Activated effector memory CD4-positive, alpha-beta T cell treated with anti-CD3 and anti-CD28 coated beads, Interleukin-2, amount 50 U/mL, for 16 hours (primary cell): ENCODE measurements at regions not wholly inside any gene's neighbourhood (a gene's known extent, or its start where the extent isn't known, plus 50 kb on each side); places are given as distances from the start of the nearest gene placed in this dataset.
"Not testable (repeated sequence)": the region's sequence is repeated elsewhere in the genome, so short reads cannot be mapped to it uniquely, and the experiment has no call there.

Experiments used
- DNase-seq: peaks from one replicate; pipeline ENCODE4 v3.0.0-alpha.2; 2020

DNA sequence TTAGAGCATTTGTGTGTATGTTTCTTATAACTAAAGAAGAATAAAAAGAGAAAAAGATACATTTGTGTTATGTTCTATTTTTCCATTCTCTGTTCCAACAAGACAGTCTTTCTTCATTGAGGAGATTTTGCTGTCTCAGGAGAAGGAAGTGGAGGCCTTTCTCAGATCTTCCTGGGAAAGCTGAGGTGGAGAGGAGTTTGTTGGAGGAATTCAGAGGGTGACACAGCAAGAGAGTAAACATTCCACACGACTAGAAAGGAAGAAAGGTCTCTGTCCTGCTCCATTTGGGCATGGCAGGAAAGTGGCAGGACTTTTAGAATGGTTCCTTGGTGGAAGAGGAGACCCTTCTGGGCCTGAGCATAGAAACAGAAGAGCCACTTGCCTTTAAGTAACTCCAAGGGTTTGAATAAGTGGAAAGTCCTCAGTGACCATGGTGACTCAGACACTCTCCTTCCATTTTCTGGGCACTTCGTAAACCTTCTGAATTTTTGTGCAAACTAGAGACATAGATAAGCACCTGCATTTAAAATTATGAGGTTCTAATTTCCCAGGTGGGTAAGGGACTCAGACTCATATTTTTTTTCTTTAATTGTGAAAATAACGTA is 52.3 kb upstream of the COL5A2 start:
- DNase-seq, result no peak

DNA sequence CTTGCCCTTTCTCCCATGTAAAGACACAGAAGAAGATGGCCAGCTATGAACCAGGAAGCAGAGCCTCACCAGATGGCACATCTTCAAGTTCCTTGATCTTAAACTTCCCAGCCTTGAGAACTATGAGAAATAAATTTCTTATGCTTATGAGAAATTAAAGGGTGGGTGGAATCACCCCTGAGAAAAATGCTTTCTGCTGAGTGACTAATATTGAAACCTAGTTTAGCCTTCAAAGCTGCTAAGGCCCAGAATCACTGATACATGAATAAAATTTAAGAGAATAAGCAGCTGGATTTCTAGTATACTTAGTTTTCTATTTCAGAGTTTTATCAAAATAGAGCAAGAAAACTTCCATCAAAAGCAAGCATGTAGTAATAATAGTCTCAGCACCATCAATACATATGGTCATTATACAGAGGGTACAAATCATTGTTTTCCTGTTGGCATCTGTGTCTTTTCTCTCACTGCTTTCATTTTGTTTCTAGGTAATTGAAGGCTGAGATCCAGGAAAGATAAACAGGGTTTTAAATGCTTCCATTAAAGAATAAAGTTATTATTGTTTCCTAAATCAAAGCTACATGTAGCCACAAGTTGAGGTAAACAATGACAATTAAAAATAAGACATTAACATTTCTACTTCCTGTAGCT is 53.3 kb upstream of the COL5A2 start:
- DNase-seq, result no peak

- no peak for DNase-seq
These were observed 54.0 kb upstream of the COL5A2 start for GRCh38 chr2:189233527-189233926.

DNA sequence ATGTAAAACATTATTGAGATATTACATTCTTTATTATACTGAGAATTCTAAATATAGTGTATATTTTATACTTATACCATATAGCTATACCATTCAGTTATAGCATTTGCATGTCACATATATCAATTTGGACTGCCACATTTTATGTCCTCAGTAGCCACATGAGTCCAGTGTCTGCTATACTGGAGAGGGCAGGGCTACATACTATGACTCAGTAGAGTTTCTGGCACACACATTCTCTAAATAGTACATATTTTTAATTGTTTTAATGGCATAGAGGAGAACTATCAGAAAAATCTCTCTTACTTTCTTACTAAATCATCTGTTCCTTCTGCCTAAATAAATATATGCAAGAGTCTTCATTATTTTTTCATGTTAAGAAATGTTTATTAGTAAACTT is 55.4 kb upstream of the COL5A2 start:
- DNase-seq, result no peak

GRCh38 chr2:189236066-189236465 is 56.5 kb upstream of the COL5A2 start:
- DNase-seq, result no peak

DNA sequence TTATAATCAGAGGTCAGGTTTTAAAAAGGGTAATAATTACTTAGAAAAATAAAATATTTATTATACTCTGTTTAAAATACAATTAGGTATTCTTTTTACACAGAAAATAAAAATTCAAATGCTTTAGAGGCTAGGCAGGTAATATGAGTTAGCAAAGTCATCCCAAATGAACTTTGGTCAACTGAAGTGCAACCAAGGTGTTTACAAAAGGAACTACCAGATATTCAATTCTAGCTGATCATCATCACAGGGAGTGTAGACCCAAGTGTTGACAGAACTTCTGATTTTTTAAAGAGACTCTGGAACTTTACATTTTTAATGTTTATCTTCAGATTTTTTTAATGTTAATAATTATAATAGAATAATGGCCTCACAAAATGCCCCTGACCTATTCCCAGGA is 59.3 kb upstream of the COL5A2 start:
- no peak for DNase-seq

DNA sequence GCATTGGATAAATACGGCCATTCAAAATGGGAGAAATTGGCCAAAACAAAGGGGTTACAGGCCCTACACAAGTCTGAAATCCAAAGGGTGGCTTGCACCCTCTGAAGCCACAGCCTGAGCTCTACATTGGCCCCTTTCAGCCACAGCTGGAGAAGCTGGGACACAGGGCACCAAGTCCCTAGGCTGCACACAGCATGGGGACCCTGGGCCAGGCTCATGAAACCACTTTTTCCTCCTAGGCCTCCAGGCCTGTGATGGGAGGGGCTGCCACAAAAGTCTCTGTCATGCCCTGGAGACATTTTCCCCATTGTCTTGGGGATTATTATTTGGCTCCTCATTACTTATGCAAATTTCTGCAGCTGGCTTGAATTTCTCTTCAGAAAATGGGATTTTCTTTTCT is 64.3 kb upstream of the COL5A2 start:
- DNase-seq, result not testable (repeated sequence)

- DNase-seq, result no peak
These were observed 67.7 kb upstream of the COL5A2 start for GRCh38 chr2:189247276-189247675.

DNA sequence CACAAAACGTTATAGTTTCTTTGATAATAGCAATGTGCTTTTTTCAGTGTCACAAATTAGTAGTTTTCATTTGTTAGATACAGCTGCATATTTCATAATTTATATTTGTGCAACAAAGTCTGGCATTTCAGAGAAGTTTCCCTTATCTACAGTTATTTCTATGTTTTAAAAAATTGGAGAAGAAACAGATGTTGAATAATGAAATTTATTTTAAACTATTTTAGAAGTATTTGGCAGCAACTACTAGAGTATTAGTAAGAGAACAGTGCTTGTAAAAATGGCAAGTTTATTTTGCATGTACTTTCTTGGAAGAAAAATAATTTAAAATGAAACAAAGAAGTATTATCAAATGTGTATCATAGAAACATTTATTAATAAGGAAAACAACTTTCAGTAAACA is 68.6 kb upstream of the COL5A2 start:
- no peak for DNase-seq

GRCh38 chr2:189249171-189249570 is 69.6 kb upstream of the COL5A2 start:
- no peak for DNase-seq

GRCh38 chr2:189249901-189250300 is 70.3 kb upstream of the COL5A2 start:
- DNase-seq, result no peak

- DNase-seq, result no peak
These were observed 73.6 kb upstream of the COL5A2 start for GRCh38 chr2:189252991-189253675.

DNA sequence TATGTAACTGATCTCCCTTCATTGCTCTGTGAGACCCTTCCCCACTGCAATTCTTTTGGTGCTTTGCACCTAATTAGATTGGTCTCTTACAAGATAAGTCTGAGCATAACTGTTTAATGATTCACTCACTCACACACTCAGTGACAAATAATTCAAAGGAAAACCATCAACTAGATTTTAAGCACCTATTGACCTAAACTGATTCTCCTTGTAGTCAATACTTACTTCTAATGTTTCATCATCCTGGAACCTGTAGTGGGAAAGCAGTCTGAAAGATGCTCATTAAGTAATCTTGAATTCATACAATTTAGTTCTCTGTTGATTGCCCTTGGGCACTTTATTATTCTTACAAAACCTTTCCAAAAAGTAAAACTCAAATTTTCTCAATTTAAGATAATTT is 74.3 kb upstream of the COL5A2 start:
- no peak for DNase-seq

DNA sequence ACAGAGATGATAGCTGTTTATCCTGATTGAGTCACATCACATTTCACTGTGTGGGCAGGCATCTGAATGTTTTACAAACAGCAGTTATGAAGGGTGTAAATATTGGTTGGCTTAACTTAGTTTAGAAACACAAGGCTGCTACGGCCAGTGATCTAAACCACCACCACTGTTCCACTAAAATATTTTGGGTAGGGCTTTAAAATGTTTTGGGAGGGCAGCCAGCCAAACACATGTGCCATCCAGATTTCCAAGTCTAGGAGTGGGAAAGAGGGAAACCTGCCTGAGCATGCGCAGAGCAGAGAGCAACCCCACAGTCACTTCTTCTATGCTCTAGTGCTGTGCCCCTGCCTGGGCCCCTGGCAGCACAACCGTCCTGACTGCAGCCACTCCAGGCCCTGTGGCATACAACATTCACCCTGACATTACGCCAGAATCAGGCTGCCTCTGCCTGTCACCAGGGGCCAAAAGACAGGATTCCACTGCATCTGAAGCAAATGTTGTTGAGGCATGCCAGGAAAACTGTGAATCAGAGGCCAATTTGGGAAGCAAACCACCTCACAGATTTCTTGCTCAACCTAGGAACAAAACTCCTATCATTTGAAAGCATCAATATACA is 74.8 kb upstream of the COL5A2 start:
- DNase-seq, result no peak

- DNase-seq, result no peak
These were observed 76.2 kb upstream of the COL5A2 start for GRCh38 chr2:189255711-189256110.

- DNase-seq, result no peak
These were observed 79.2 kb upstream of the COL5A2 start for GRCh38 chr2:189258616-189259365.

GRCh38 chr2:189260361-189260814 is 80.8 kb upstream of the COL5A2 start:
- no peak for DNase-seq

GRCh38 chr2:189261431-189261841 is 81.9 kb upstream of the COL5A2 start:
- DNase-seq, result no peak

DNA sequence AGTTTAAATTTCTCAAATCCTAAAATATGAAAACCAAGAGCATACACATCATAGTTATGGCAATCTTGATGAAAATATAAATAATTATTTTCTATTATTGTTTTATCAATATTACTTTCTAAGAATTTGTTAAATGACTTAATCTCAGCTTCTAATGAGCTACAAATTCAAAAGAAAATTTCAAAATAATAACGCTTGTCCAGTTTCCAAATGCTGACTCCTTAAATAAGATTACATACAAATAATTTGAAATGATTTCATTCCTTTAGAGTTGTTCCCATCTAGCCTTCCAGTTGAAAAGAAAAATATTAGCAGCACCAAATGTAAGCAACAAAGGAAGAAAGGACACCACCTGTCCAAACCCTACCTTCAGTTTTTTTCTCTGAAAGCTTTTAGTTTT is 82.4 kb upstream of the COL5A2 start:
- no peak for DNase-seq

GRCh38 chr2:189265696-189266320 is 86.2 kb upstream of the COL5A2 start:
- no peak for DNase-seq

- no peak for DNase-seq
These were observed 87.9 kb upstream of the COL5A2 start for GRCh38 chr2:189267491-189267890.

DNA sequence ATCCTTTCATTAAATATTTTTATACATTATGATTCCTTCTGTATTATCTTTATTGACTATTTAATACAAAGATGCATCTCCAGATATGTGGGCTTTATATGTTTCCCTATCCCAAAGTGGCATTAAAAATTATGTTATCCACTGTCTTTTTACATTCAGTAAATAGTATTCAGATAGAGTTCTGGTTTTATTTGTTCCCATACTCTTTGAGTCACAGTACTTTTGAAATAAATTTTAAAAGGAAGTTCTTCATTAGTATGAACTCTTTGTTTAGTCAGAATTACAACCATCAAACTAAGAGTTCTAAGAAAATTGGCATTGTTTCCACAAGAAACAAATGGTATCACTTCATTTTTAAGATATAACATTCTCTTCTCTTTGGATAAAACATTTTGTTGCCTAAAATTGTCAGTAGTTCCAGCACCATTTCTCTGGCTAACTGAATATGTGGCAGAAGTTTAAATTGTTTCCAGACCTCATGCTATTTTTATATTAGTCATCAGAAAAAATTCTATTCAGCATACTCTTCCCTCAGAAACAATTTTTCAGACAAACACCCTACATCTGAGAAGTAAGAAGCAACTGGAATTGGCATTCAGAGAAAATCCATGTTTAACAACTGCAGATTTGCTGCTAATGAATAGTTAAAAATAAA is 88.5 kb upstream of the COL5A2 start:
- no peak for DNase-seq
